SK-N-SH treated with all-trans-retinoic acid at 6 μM for 48 hours (cell line): ENCODE measurements at regions not wholly inside any gene's neighbourhood (a gene's known extent, or its start where the extent isn't known, plus 50 kb on each side); places are given as distances from the start of the nearest gene placed in this dataset.

ENCODE experiments used
- ATAC-seq: fragments of 200-7000 bp; cut with Tn5 transposase; 3 replicates; pipeline ENCODE4 v1.9.1; 2020; ENCODE audit warnings: mild to moderate bottlenecking, moderate library complexity
- ARNTL ChIP-seq: fragments of 450-650 bp; formaldehyde crosslinking; IDR thresholded peaks from 2 replicates; pipeline ENCODE4 v1.5.0; 2020; ENCODE audit warnings: low read depth, mild to moderate bottlenecking, moderate library complexity, borderline replicate concordance
- BACH2 ChIP-seq: fragments of 250-450 bp; sonication (Bioruptor Pico); IDR thresholded peaks from 2 replicates; pipeline ENCODE4 v1.9.0; 2021; ENCODE audit warnings: mild to moderate bottlenecking, borderline replicate concordance
- CSDC2 ChIP-seq: fragments of 250-450 bp; sonication (Bioruptor Pico); IDR thresholded peaks from 2 replicates; pipeline ENCODE4 v1.5.0; 2020; ENCODE audit warnings: mild to moderate bottlenecking, moderate library complexity
- ESRRG ChIP-seq: fragments of 250-450 bp; sonication (Bioruptor Pico); IDR thresholded peaks from 2 replicates; pipeline ENCODE4 v1.6.1; 2021; ENCODE audit warnings: mild to moderate bottlenecking
- GLIS3 ChIP-seq: fragments of 250-450 bp; sonication (Bioruptor Pico); IDR thresholded peaks from 2 replicates; pipeline ENCODE4 v1.5.0; 2020; ENCODE audit warnings: mild to moderate bottlenecking, moderate library complexity
- ISL1 ChIP-seq: fragments of 250-450 bp; sonication (Bioruptor Pico); IDR thresholded peaks from 2 replicates; pipeline ENCODE4 v2.1.2; 2022; ENCODE audit warnings: mild to moderate bottlenecking, moderate library complexity
- OSR1 ChIP-seq: fragments of 250-450 bp; sonication (Bioruptor Pico); IDR thresholded peaks from 2 replicates; pipeline ENCODE4 v1.8.0; 2022; ENCODE audit warnings: moderate library complexity, mild to moderate bottlenecking, inconsistent platforms
- PPARA ChIP-seq: fragments of 250-450 bp; sonication (Bioruptor Pico); IDR thresholded peaks from 2 replicates; pipeline ENCODE4 v1.5.0; 2020; ENCODE audit warnings: mild to moderate bottlenecking, borderline replicate concordance
- RARB ChIP-seq: fragments of 250-450 bp; sonication (Bioruptor Pico); IDR thresholded peaks from 2 replicates; pipeline ENCODE4 v1.8.0; 2021; ENCODE audit warnings: mild to moderate bottlenecking, moderate library complexity
- SNAI2 ChIP-seq: fragments of 250-450 bp; sonication (Bioruptor Pico); IDR thresholded peaks from 2 replicates; pipeline ENCODE4 v1.5.0; 2020; ENCODE audit warnings: mild to moderate bottlenecking, moderate library complexity
- TCF4 ChIP-seq: fragments of 250-450 bp; sonication (Bioruptor Pico); IDR thresholded peaks from 2 replicates; pipeline ENCODE4 v1.8.0; 2021; ENCODE audit warnings: mild to moderate bottlenecking, moderate library complexity, borderline replicate concordance
- TOX ChIP-seq: fragments of 250-450 bp; sonication (Bioruptor Pico); IDR thresholded peaks from 2 replicates; pipeline ENCODE4 v1.8.0; 2021; ENCODE audit warnings: mild to moderate bottlenecking, moderate library complexity, borderline replicate concordance
- ZC3H10 ChIP-seq: fragments of 250-450 bp; sonication (Bioruptor Pico); IDR thresholded peaks from 2 replicates; pipeline ENCODE4 v1.5.1; 2021; ENCODE audit warnings: mild to moderate bottlenecking, moderate library complexity
- ZFP3 ChIP-seq: fragments of 250-450 bp; sonication (Bioruptor Pico); IDR thresholded peaks from 2 replicates; pipeline ENCODE4 v1.5.0; 2020; ENCODE audit warnings: mild to moderate bottlenecking, moderate library complexity
- ZFP30 ChIP-seq: fragments of 450-650 bp; formaldehyde crosslinking; IDR thresholded peaks from 2 replicates; pipeline ENCODE4 v1.5.0; 2022; ENCODE audit warnings: mild to moderate bottlenecking, moderate library complexity
- ZNF70 ChIP-seq: fragments of 450-650 bp; formaldehyde crosslinking; IDR thresholded peaks from 2 replicates; pipeline ENCODE4 v1.5.0; 2020; ENCODE audit warnings: mild to moderate bottlenecking, moderate library complexity
- ZNF8 ChIP-seq: fragments of 450-650 bp; formaldehyde crosslinking; IDR thresholded peaks from 2 replicates; pipeline ENCODE4 v1.5.0; 2020; ENCODE audit warnings: mild to moderate bottlenecking, moderate library complexity
- TF ChIP-seq, protein P1 (sequence below): fragments of 250-450 bp; sonication (Bioruptor Pico); IDR thresholded peaks from 2 replicates; pipeline ENCODE4 v1.8.0; 2020; ENCODE audit warnings: mild to moderate bottlenecking, moderate library complexity, borderline replicate concordance
- TF ChIP-seq, protein P2 (sequence below): fragments of 250-450 bp; sonication (Bioruptor Pico); IDR thresholded peaks from 2 replicates; pipeline ENCODE4 v1.5.1; 2020; ENCODE audit warnings: low read depth, mild to moderate bottlenecking, moderate library complexity
- TF ChIP-seq, protein P3 (sequence below): fragments of 250-450 bp; sonication (Bioruptor Pico); IDR thresholded peaks from 2 replicates; pipeline ENCODE4 v1.5.0; 2020; ENCODE audit warnings: mild to moderate bottlenecking, moderate library complexity
- TF ChIP-seq, protein P4 (sequence below): fragments of 250-450 bp; sonication (Bioruptor Pico); IDR thresholded peaks from 2 replicates; pipeline ENCODE4 v1.8.0; 2021; ENCODE audit warnings: low read depth, mild to moderate bottlenecking, moderate library complexity, borderline replicate concordance
- TF ChIP-seq, protein P5 (sequence below): fragments of 250-450 bp; sonication (Bioruptor Pico); IDR thresholded peaks from 2 replicates; pipeline ENCODE4 v1.5.1; 2021; ENCODE audit warnings: mild to moderate bottlenecking, moderate library complexity

DNA sequence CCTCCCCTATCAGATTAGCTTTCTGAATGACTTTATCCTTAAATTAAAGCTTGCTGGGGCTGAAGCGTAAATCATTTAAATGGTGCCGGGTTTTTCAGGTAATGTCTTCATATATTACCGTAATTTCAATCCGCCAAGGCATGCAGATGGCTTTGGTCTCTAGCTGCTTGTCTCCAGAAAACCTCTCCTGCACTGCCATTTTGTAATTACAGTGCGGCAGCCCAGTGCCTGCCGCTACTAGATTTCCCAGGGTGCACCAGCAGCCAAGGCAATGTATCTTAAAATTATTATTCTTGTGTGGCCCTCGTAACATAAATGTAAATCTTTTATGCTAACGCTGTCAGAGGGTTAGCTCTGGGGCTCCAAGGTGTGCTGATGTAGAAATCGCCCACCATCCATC lies 208.5 kb downstream of the TMEM114 start (continued):
- no peak for TF ChIP-seq CSDC2 (CRISPR knock-in tag)

DNA sequence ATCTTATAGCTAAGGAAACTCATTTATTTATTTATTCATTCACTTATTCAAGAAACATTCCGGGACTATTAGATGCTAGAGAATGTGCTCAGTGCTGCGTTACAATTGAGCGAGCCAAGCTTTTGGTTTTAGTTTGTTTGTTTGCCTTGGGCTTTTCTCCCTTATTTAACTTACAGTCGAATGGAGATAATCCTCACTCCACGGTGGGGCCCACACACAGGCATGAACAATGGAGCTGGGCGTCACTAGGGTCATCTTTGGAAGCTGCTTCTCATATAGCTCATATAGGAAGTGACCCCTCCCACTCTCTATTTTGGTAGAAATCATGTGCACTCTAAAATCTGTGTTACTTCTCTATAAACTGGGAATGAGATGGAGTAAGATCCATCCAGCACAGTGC lies 210.0 kb downstream of the TMEM114 start:
- ATAC-seq = no peak
- no peak for TF ChIP-seq ZNF70
- no peak for TF ChIP-seq ARNTL
- TF ChIP-seq OSR1 = no peak
- no peak for TF ChIP-seq ISL1 (CRISPR knock-in tag)
- no peak for TF ChIP-seq TCF4 (CRISPR knock-in tag)
- TF ChIP-seq ZNF8 (CRISPR knock-in tag) = no peak
- TF ChIP-seq TOX = no peak
- TF ChIP-seq, protein P1, sequence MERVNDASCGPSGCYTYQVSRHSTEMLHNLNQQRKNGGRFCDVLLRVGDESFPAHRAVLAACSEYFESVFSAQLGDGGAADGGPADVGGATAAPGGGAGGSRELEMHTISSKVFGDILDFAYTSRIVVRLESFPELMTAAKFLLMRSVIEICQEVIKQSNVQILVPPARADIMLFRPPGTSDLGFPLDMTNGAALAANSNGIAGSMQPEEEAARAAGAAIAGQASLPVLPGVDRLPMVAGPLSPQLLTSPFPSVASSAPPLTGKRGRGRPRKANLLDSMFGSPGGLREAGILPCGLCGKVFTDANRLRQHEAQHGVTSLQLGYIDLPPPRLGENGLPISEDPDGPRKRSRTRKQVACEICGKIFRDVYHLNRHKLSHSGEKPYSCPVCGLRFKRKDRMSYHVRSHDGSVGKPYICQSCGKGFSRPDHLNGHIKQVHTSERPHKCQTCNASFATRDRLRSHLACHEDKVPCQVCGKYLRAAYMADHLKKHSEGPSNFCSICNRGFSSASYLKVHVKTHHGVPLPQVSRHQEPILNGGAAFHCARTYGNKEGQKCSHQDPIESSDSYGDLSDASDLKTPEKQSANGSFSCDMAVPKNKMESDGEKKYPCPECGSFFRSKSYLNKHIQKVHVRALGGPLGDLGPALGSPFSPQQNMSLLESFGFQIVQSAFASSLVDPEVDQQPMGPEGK (CRISPR knock-in tag) = no peak
- TF ChIP-seq, protein P2, sequence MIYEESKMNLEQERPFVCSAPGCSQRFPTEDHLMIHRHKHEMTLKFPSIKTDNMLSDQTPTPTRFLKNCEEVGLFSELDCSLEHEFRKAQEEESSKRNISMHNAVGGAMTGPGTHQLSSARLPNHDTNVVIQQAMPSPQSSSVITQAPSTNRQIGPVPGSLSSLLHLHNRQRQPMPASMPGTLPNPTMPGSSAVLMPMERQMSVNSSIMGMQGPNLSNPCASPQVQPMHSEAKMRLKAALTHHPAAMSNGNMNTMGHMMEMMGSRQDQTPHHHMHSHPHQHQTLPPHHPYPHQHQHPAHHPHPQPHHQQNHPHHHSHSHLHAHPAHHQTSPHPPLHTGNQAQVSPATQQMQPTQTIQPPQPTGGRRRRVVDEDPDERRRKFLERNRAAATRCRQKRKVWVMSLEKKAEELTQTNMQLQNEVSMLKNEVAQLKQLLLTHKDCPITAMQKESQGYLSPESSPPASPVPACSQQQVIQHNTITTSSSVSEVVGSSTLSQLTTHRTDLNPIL (CRISPR knock-in tag) = no peak
- TF ChIP-seq, protein P3, sequence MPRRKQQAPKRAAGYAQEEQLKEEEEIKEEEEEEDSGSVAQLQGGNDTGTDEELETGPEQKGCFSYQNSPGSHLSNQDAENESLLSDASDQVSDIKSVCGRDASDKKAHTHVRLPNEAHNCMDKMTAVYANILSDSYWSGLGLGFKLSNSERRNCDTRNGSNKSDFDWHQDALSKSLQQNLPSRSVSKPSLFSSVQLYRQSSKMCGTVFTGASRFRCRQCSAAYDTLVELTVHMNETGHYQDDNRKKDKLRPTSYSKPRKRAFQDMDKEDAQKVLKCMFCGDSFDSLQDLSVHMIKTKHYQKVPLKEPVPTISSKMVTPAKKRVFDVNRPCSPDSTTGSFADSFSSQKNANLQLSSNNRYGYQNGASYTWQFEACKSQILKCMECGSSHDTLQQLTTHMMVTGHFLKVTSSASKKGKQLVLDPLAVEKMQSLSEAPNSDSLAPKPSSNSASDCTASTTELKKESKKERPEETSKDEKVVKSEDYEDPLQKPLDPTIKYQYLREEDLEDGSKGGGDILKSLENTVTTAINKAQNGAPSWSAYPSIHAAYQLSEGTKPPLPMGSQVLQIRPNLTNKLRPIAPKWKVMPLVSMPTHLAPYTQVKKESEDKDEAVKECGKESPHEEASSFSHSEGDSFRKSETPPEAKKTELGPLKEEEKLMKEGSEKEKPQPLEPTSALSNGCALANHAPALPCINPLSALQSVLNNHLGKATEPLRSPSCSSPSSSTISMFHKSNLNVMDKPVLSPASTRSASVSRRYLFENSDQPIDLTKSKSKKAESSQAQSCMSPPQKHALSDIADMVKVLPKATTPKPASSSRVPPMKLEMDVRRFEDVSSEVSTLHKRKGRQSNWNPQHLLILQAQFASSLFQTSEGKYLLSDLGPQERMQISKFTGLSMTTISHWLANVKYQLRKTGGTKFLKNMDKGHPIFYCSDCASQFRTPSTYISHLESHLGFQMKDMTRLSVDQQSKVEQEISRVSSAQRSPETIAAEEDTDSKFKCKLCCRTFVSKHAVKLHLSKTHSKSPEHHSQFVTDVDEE (CRISPR knock-in tag) = no peak
- no peak for TF ChIP-seq SNAI2 (CRISPR knock-in tag)
- no peak for TF ChIP-seq BACH2 (CRISPR knock-in tag)
- TF ChIP-seq, protein P4, sequence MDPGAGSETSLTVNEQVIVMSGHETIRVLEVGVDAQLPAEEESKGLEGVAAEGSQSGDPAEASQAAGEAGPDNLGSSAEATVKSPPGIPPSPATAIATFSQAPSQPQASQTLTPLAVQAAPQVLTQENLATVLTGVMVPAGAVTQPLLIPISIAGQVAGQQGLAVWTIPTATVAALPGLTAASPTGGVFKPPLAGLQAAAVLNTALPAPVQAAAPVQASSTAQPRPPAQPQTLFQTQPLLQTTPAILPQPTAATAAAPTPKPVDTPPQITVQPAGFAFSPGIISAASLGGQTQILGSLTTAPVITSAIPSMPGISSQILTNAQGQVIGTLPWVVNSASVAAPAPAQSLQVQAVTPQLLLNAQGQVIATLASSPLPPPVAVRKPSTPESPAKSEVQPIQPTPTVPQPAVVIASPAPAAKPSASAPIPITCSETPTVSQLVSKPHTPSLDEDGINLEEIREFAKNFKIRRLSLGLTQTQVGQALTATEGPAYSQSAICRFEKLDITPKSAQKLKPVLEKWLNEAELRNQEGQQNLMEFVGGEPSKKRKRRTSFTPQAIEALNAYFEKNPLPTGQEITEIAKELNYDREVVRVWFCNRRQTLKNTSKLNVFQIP (CRISPR knock-in tag) = no peak
- no peak for TF ChIP-seq GLIS3 (CRISPR knock-in tag)
- no peak for TF ChIP-seq PPARA (CRISPR knock-in tag)
- TF ChIP-seq, protein P5, sequence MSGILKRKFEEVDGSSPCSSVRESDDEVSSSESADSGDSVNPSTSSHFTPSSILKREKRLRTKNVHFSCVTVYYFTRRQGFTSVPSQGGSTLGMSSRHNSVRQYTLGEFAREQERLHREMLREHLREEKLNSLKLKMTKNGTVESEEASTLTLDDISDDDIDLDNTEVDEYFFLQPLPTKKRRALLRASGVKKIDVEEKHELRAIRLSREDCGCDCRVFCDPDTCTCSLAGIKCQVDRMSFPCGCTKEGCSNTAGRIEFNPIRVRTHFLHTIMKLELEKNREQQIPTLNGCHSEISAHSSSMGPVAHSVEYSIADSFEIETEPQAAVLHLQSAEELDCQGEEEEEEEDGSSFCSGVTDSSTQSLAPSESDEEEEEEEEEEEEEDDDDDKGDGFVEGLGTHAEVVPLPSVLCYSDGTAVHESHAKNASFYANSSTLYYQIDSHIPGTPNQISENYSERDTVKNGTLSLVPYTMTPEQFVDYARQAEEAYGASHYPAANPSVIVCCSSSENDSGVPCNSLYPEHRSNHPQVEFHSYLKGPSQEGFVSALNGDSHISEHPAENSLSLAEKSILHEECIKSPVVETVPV (CRISPR knock-in tag) = no peak
- TF ChIP-seq ZC3H10 (CRISPR knock-in tag) = no peak

DNA sequence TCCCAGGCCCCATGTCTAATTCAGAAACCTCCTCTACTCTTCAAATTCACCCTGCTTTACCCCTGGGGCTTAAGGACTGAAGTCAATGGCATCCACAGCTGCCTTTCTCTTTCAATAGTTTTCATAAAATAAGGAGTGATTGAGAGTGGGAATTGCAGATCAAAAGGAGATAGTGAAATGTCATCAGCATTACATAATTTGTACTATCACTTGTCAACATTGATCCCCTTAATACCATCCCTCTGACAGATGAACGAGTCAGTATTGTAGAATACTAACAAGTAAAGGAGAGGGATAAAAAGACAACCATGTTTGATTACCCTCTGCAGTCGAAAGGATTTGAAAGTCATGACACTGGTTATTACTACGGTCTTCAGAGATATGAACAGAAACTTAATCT lies 212.4 kb downstream of the TMEM114 start:
- ATAC-seq = no peak
- no peak for TF ChIP-seq ESRRG
- no peak for TF ChIP-seq PPARA (CRISPR knock-in tag)
- TF ChIP-seq, protein P3 (CRISPR knock-in tag) = no peak
- no peak for TF ChIP-seq ZFP3 (CRISPR knock-in tag)
- no peak for TF ChIP-seq TCF4 (CRISPR knock-in tag)
- TF ChIP-seq RARB = no peak
- no peak for TF ChIP-seq ZNF8 (CRISPR knock-in tag)
- TF ChIP-seq ISL1 (CRISPR knock-in tag) = no peak
- TF ChIP-seq ZNF70 = no peak
- TF ChIP-seq ZFP30 = no peak
- no peak for TF ChIP-seq TOX
